ENCODE measurements at regions not wholly inside any gene's neighbourhood (a gene's known extent, or its start where the extent isn't known, plus 50 kb on each side); places are given as distances from the start of the nearest gene placed in this dataset.

DNA sequence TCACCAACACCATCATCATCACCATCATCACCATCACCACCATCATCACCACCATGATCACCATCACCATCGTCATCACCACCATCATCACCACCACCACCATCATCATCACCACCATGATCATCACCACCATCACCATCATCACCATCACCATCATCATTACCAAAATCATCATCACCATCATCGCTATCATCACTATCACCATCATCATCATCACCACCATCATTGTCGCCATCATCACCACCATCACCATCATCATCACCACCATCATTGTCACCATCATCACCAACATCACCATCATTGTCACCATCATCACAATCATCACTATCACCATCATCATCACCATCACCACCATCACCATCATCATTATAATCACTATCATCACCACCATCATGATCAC is 893.5 kb downstream of the TBC1D22A start:
- H3K4me3 ChIP-seq (ENCODE audit: low read depth, low read length) = no peak overlapping the region

DNA sequence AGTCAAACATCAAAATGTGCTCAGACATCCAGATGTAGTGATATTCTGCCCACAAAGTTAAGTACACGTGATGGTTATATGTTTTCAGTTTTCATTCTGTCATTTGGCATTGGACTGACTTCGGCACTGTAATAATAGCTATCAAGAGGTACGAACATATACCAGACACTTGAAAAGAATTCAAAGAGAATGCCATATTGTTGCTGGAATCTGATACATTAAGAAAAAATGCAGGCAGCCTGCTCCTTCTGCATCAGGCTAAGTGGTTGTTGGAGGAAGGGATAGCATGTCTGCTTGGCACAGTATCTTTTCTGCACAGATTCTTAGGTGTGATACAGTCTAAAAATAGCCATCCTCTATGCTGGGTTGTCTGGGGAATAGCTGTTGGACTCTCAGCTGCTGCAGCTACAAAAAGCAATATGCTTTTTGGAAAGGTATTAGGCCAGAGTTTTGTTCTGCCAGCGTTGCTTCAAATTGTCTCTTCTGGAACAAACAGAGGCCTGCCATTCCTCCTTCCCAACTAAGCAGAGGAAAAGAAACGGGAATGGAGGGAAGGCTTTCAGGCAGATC is 892.6 kb downstream of the TBC1D22A start:
- no peak for DNase-seq (ENCODE audit: low read depth)
- Histone ChIP-seq H3K27me3 (ENCODE audit: control insufficient read depth, insufficient read depth, low read length) (no peaks in the 10 kb centered on the region), H3K36me3 (ENCODE audit: control insufficient read depth, insufficient read depth, low read length) (no peaks in the 10 kb centered on the region), H3K4me3 (ENCODE audit: low read depth, low read length) (no peak overlapping the region)
- no peak for TF ChIP-seq CTCF (IDR thresholded peaks at IDR 0.05; ENCODE audit: insufficient read depth, low read depth, low read length)
- CTCF ChIA-PET = no interaction called here
- POLR2A ChIA-PET = no interaction called here

More for the DNA sequence above, 893.5 kb downstream of the TBC1D22A start:
- ChIA-PET POLR2A (no interaction called here), CTCF (no interaction called here)
- DNase-seq (ENCODE audit: low read depth) = no peak
- Histone ChIP-seq H3K36me3 (ENCODE audit: control insufficient read depth, insufficient read depth, low read length) (no peaks in the 10 kb centered on the region), H3K27me3 (ENCODE audit: control insufficient read depth, insufficient read depth, low read length) (no peaks in the 10 kb centered on the region)
- no peak for TF ChIP-seq CTCF (IDR thresholded peaks at IDR 0.05; ENCODE audit: insufficient read depth, low read depth, low read length)

- no peak for TF ChIP-seq CTCF (IDR thresholded peaks at IDR 0.05; ENCODE audit: insufficient read depth, low read depth, low read length)
- CTCF ChIA-PET = no interaction called here
Measured at GRCh38 chr22:47653921-47654320, 891.5 kb downstream of the TBC1D22A start.

GRCh38 chr22:47651216-47651987 is 889.0 kb downstream of the TBC1D22A start:
- TF ChIP-seq CTCF (IDR thresholded peaks at IDR 0.05; ENCODE audit: insufficient read depth, low read depth, low read length) = no peak
- Histone ChIP-seq H3K27me3 (ENCODE audit: control insufficient read depth, insufficient read depth, low read length) (no peaks in the 10 kb centered on the region), H3K4me3 (ENCODE audit: low read depth, low read length) (no peak overlapping the region), H3K36me3 (ENCODE audit: control insufficient read depth, insufficient read depth, low read length) (no peaks in the 10 kb centered on the region)
- ChIA-PET POLR2A (no interaction called here), CTCF (no interaction called here)
- DNase-seq (ENCODE audit: low read depth) = no peak

More at GRCh38 chr22:47653921-47654320, 891.5 kb downstream of the TBC1D22A start:
- H3K27me3 ChIP-seq (ENCODE audit: control insufficient read depth, insufficient read depth, low read length) = no peaks in the 10 kb centered on the region
- no peak overlapping the region for H3K4me3 ChIP-seq (ENCODE audit: low read depth, low read length)
- no peaks in the 10 kb centered on the region for H3K36me3 ChIP-seq (ENCODE audit: control insufficient read depth, insufficient read depth, low read length)
- no peak for DNase-seq (ENCODE audit: low read depth)
- POLR2A ChIA-PET = no interaction called here

- ChIA-PET POLR2A (no interaction called here), CTCF (no interaction called here)
- DNase-seq (ENCODE audit: low read depth) = no peak
- Histone ChIP-seq H3K27me3 (ENCODE audit: control insufficient read depth, insufficient read depth, low read length) (no peaks in the 10 kb centered on the region), H3K36me3 (ENCODE audit: control insufficient read depth, insufficient read depth, low read length) (no peaks in the 10 kb centered on the region), H3K4me3 (ENCODE audit: low read depth, low read length) (no peak overlapping the region)
- no peak for TF ChIP-seq CTCF (IDR thresholded peaks at IDR 0.05; ENCODE audit: insufficient read depth, low read depth, low read length)
Measured at GRCh38 chr22:47647720-47648119, 885.3 kb downstream of the TBC1D22A start.

Data from BJ (cell line).